ENCODE measurements at regions not wholly inside any gene's neighbourhood (a gene's known extent, or its start where the extent isn't known, plus 50 kb on each side); places are given as distances from the start of the nearest gene placed in this dataset.
"Not testable (repeated sequence)": the region's sequence is repeated elsewhere in the genome, so short reads cannot be mapped to it uniquely, and the experiment has no call there.

DNA sequence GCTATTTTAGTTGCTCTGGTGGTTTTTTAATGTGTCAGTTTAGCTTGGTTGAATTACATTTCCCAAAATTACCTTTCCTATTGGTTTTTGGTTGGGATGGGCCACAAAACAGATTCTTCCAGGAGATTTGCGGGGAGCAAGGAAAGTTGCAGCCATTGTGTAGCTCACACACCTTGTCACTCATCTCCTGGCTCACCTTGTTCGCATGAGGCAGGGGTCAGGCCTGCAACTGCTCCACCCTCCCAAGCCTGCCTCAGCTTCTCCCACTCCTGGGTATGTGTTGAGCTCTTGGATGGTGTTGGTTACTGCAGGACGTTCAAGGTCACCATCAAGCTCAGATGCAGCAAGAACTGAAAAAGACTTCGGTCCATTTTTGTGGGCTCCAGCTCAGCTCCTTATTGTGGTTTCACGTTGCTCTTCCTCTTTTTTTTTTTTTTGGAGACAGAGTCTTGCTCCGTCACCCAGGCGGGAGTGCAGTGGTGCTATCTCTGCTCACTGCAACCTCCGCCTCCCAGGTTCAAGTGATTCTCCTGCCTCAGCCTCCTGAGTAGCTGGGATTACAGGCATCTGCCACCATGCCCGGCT, 95.6 kb upstream of the METTL14 start:
- DNase-seq = no peak

DNA sequence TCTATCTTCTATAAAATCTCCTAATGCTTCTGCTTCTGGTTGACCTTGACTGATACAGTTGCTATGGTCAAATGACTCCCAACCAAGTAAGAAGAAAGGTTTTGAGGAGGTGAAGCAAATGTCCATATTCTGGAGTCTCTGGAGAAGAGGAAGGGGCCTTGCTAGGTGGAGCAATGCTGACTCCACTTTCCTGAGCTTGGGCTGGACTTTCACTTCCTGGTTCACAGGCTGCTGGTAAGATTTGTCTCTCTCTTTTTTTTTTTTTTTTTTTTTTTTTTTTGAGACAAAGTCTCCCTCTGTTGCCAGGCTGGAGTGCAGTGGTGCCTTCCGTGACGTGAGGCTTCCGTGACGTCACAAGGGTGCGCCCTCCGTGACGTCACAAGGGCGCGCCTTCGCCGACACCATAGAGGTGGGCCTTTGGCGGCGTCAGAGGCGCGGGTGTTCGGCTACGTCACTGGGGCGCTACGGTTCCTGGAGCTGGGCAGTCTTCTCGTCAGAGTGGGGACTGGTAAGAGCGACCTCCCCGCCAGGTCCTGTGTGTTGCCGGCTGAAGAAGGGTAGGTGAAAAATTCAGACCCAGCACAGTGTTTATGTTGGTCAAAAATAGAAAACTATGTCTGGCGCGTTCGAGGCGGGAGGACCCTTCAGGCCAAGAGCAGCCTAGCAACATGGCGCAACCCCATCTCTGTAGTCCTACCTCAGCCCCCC, 93.7 kb upstream of the METTL14 start:
- DNase-seq = peak; percentile 98

DNA sequence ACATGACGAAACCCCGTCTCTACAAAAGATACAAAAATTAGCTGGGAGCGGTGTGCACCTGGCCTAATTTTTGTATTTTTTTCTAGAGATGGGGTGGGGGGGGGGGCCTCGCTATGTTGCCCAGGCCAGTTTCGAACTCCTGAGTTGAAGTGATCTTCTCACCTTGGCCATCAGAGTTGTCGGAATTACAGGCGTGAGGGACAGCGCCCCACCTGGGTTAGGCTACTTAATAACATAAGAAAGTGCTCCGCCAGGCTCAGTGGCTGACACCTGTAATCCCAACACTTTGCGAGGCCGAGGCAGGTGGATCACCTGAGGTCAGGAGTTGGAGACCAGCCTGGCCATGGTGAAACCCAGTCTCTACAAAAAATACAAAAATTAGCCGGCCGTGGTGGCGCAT, 92.9 kb upstream of the METTL14 start:
- not testable (repeated sequence) for DNase-seq

GRCh38 chr4:118595883-118596282, 89.3 kb upstream of the METTL14 start:
- DNase-seq = not testable (repeated sequence)

DNA sequence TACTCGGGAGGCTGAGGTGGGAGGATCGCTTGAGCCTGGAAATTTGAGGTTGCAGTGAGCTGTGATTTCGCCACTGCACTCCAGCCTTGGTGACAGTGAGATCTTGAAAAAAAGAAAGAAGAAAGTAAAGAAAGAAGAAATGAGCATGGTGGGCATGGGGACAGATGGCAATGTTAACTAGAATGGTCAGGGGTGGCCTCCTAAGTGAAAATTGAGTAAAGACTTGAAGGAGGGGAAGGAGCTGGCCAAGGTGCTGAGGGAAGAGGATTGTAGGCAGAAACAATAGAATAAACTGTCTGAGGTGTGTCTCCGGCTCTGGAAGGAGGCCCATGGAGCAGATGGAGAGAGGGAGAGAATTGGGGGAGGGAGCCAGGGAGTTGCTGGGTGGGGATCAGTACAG, 60.1 kb upstream of the METTL14 start:
- DNase-seq = not testable (repeated sequence)

DNA sequence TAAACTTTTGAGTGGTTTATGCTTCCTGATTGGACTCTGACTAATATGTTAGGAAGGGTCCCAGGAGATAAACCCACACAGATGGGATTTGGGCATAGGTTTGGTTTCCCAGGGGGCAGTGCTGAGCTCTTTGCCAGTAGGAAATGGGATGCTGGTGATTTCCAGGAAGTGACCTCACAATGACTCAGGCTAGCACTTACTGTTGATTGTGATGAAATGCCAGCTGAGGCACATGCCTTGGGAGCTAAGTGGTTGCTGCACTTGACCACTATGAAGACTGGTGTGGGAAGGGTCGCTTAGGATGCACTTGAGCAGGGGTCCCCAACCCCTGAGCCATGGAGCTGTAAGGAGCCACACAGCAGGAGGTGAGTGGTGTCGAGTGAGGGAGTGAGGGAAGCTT, 55.5 kb upstream of the METTL14 start:
- not testable (repeated sequence) for DNase-seq

DNA sequence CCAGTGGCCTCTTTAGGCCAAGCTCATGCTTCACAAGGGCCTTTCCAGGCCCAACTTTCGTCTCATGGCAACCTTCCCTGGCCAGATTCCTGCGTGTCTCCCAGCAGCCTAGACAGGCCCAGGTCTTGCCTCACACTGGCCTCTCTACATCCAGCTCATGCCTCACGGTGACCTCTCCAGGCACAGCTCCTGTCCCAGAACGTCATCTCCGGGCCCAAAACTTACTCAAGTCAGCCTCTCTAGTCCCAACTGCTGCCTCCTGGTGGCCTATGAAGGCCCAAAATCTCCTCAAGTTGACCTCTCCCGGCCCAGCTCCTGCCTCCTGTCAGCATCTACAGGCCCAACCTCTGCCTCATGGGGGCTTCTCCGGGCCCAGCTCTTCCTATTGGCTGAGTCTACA, 54.3 kb upstream of the METTL14 start:
- not testable (repeated sequence) for DNase-seq

- not testable (repeated sequence) for DNase-seq
These were observed 53.7 kb upstream of the METTL14 start for GRCh38 chr4:118631321-118632050.

- not testable (repeated sequence) for DNase-seq
These were observed 51.7 kb upstream of the METTL14 start for GRCh38 chr4:118633476-118633875.

- DNase-seq = not testable (repeated sequence)
These were observed 50.9 kb upstream of the METTL14 start for GRCh38 chr4:118634126-118634875.
